ENCODE measurements at regions not wholly inside any gene's neighbourhood (a gene's known extent, or its start where the extent isn't known, plus 50 kb on each side); places are given as distances from the start of the nearest gene placed in this dataset.

DNA sequence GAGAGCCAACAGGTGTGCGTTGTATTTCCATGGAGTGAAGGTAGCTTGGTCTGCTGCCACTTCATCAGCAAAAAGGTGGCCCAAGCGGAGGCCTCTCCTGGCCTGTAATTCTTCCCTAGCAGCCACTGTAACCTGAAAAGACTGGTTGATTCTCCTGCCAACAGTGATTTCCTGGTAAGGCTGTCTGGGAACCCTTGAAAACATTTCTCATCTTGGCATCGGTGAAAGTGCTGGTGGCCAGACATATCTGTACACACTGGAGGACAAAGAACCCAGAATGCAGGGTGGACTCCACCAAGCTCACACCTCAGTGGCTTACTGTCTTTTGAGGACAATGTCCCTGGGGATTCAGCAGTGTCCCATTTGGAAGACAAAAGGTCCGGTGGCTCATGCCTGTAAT is 128.0 kb downstream of the TRIM29 start:
- TF ChIP-seq, protein P1, sequence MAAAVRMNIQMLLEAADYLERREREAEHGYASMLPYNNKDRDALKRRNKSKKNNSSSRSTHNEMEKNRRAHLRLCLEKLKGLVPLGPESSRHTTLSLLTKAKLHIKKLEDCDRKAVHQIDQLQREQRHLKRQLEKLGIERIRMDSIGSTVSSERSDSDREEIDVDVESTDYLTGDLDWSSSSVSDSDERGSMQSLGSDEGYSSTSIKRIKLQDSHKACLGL (CRISPR knock-in tag; IDR thresholded peaks at IDR 0.05; ENCODE audit: borderline replicate concordance, poor library complexity, severe bottlenecking) = no peak
- TF ChIP-seq PRDM10 (IDR thresholded peaks at IDR 0.05; ENCODE audit: partially characterized antibody) (no peak), ZBED1 (IDR thresholded peaks at IDR 0.05) (no peak)

Data from K562 (cell line).